ENCODE measurements at regions not wholly inside any gene's neighbourhood (a gene's known extent, or its start where the extent isn't known, plus 50 kb on each side); places are given as distances from the start of the nearest gene placed in this dataset.

GRCh38 chr7:24018331-24018730, 265.7 kb upstream of the NPY start:
- TF ChIP-seq CTCF (IDR thresholded peaks at IDR 0.05; ENCODE audit: poor library complexity, severe bottlenecking) (no peak), POLR2AphosphoS5 (IDR thresholded peaks at IDR 0.05) (no peak)
